Smooth muscle cell (in vitro differentiated cells): ENCODE measurements at regions not wholly inside any gene's neighbourhood (a gene's known extent, or its start where the extent isn't known, plus 50 kb on each side); places are given as distances from the start of the nearest gene placed in this dataset. TPM values are rescaled to one million over a fixed set of nuclear protein-coding genes. Genes with fewer than 3 reads are reported as not detected.

Experiments
- DNase-seq: peaks from one replicate; lab custom pipeline; 2025; ENCODE audit not compliant: unreplicated experiment; lab: John Stamatoyannopoulos, UW
- H2AFZ ChIP-seq: fragments of 200-600 bp; sonication (generic); 2 replicates; pipeline ENCODE4 v1.6.0; 2016; ENCODE audit warnings: antibody characterized with exemption, low read depth, mild to moderate bottlenecking
- H3F3A ChIP-seq: fragments of 200-600 bp; sonication (generic); 2 replicates; pipeline ENCODE4 v1.6.0; 2017; ENCODE audit warnings: antibody characterized with exemption, low read depth
- H3K27ac ChIP-seq: fragments of 200-600 bp; sonication (generic); 2 replicates; pipeline ENCODE4 v1.5.1; 2016; ENCODE audit warnings: low read depth, mild to moderate bottlenecking
- H3K27me3 ChIP-seq: fragments of 200-600 bp; sonication (generic); 2 replicates; pipeline ENCODE4 v1.6.1; 2016; ENCODE audit warnings: low read depth, mild to moderate bottlenecking
- H3K36me3 ChIP-seq: fragments of 200-600 bp; sonication (generic); 2 replicates; pipeline ENCODE4 v1.5.1; 2016; ENCODE audit warnings: low read depth
- H3K4me1 ChIP-seq: fragments of 200-600 bp; sonication (generic); 2 replicates; pipeline ENCODE4 v1.5.1; 2016; ENCODE audit warnings: low read depth
- H3K4me2 ChIP-seq: fragments of 200-600 bp; sonication (generic); 2 replicates; pipeline ENCODE4 v1.6.0; 2016; ENCODE audit warnings: mild to moderate bottlenecking
- H3K4me3 ChIP-seq: fragments of 200-600 bp; sonication (generic); 2 replicates; pipeline ENCODE4 v1.5.1; 2016; ENCODE audit warnings: mild to moderate bottlenecking
- H3K79me2 ChIP-seq: fragments of 200-600 bp; sonication (generic); 2 replicates; pipeline ENCODE4 v1.6.0; 2016; ENCODE audit warnings: low read depth, mild to moderate bottlenecking
- H3K9ac ChIP-seq: fragments of 200-600 bp; sonication (generic); 2 replicates; pipeline ENCODE4 v1.6.0; 2016; ENCODE audit warnings: low read depth
- H3K9me3 ChIP-seq: fragments of 200-600 bp; sonication (generic); replicated peaks from 2 replicates; pipeline ENCODE4 v1.5.1; 2016; ENCODE audit warnings: low read depth
- H4K20me1 ChIP-seq: fragments of 200-600 bp; sonication (generic); 2 replicates; pipeline ENCODE4 v1.6.0; 2016; ENCODE audit warnings: low read depth
- WGBS: methylation state at CpG from one replicate; pipeline ENCODE4 v1.1.7; 2016; ENCODE audit warnings: low lambda C conversion rate; 5-methylcytosine and 5-hydroxymethylcytosine counted together
- small RNA-seq: library from RNA; depleted of rRNA; stranded (forward); fragments of <200 nt; gene quantifications from one replicate; pipeline ENCODE3, GENCODE V24; 2014
- TF ChIP-seq, protein P1 (sequence below): fragments of 200-600 bp; sonication (generic); IDR thresholded peaks from 2 replicates; pipeline ENCODE4 v1.5.1; 2017; ENCODE audit warnings: borderline replicate concordance, mild to moderate bottlenecking, antibody characterized with exemption; ENCODE audit not compliant: insufficient read depth, poor library complexity, severe bottlenecking

DNA sequence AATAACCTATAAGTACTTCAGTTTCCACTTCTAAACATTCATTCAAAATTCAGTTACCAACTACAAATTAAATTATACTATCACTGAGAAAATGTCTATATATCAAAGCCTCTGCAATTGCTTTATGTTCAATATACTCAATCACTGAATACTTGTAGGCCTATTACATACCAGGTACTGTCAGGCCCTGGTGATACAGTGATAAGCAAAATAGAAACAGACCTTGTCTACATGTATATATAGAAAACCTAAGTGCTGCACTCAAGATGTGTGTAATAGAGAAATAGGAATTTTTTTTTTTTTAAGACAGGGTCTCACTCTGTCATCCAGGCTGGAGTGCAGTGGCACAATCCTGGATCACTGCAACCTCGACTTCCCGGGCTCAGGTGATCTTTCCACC, 53.7 kb upstream of the PHF14 start:
- H3K9ac ChIP-seq: no peak overlapping the region
- no peak overlapping the region for H3K4me3 ChIP-seq
- no peak overlapping the region for H3K4me2 ChIP-seq
- no peaks in the 10 kb centered on the region for H3K36me3 ChIP-seq
- 89% methylated on average over 2 of the region's 2 CpGs for WGBS
- H3F3A ChIP-seq: no peaks in the 10 kb centered on the region
- DNase-seq: no peak
- H3K9me3 ChIP-seq: no peaks in the 10 kb centered on the region
- H3K27ac ChIP-seq: no peak overlapping the region
- H3K4me1 ChIP-seq: no peaks in the 10 kb centered on the region
- H3K27me3 ChIP-seq: no peaks in the 10 kb centered on the region
- no peaks in the 10 kb centered on the region for H4K20me1 ChIP-seq
- TF ChIP-seq, protein P1, sequence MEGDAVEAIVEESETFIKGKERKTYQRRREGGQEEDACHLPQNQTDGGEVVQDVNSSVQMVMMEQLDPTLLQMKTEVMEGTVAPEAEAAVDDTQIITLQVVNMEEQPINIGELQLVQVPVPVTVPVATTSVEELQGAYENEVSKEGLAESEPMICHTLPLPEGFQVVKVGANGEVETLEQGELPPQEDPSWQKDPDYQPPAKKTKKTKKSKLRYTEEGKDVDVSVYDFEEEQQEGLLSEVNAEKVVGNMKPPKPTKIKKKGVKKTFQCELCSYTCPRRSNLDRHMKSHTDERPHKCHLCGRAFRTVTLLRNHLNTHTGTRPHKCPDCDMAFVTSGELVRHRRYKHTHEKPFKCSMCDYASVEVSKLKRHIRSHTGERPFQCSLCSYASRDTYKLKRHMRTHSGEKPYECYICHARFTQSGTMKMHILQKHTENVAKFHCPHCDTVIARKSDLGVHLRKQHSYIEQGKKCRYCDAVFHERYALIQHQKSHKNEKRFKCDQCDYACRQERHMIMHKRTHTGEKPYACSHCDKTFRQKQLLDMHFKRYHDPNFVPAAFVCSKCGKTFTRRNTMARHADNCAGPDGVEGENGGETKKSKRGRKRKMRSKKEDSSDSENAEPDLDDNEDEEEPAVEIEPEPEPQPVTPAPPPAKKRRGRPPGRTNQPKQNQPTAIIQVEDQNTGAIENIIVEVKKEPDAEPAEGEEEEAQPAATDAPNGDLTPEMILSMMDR: no peak
- H2AFZ ChIP-seq: no peak overlapping the region
- no peaks in the 10 kb centered on the region for H3K79me2 ChIP-seq

Small RNA genes in the stretch of these regions (small RNA-seq; reads per million reads assigned to genes)
- gene AC004852.1 (not detected), gene AC009945.1 (0.21 reads per million), gene RF00012 (not detected), gene RF00019 (not detected)
